Stimulated activated naive CD4-positive, alpha-beta T cell treated with Interleukin-2 at 50 U/mL for 16 hours (primary cell): ENCODE measurements at regions not wholly inside any gene's neighbourhood (a gene's known extent, or its start where the extent isn't known, plus 50 kb on each side); places are given as distances from the start of the nearest gene placed in this dataset.

Experiments used
- DNase-seq: peaks from one replicate; lab custom pipeline; 2025; lab: John Stamatoyannopoulos, UW

- DNase-seq, result no peak
Observed at GRCh38 chr1:199161766-199162303, 523.0 kb downstream of the PTPRC start.

GRCh38 chr1:199163267-199163666 lies 524.4 kb downstream of the PTPRC start:
- no peak for DNase-seq

GRCh38 chr1:199163670-199164069 lies 524.8 kb downstream of the PTPRC start:
- no peak for DNase-seq

- no peak for DNase-seq
Observed at GRCh38 chr1:199167460-199167859, 528.6 kb downstream of the PTPRC start.

GRCh38 chr1:199168888-199169585 lies 530.2 kb downstream of the PTPRC start:
- no peak for DNase-seq

- no peak for DNase-seq
Observed at GRCh38 chr1:199170711-199171110, 531.9 kb downstream of the PTPRC start.

GRCh38 chr1:199172171-199173124 lies 533.6 kb downstream of the PTPRC start:
- no peak for DNase-seq

- no peak for DNase-seq
Observed at GRCh38 chr1:199173356-199173755, 534.5 kb downstream of the PTPRC start.

- no peak for DNase-seq
Observed at GRCh38 chr1:199174336-199174735, 535.5 kb downstream of the PTPRC start.

GRCh38 chr1:199176713-199177112 lies 537.9 kb downstream of the PTPRC start:
- no peak for DNase-seq

- DNase-seq, result no peak
Observed at GRCh38 chr1:199177241-199177640, 538.4 kb downstream of the PTPRC start.

- DNase-seq, result no peak
Observed at GRCh38 chr1:199178646-199179045, 539.8 kb downstream of the PTPRC start.

- DNase-seq, result no peak
Observed at GRCh38 chr1:199182186-199182843, 543.5 kb downstream of the PTPRC start.

GRCh38 chr1:199184180-199184579 lies 545.3 kb downstream of the PTPRC start:
- DNase-seq, result no peak

GRCh38 chr1:199194862-199195261 lies 556.0 kb downstream of the PTPRC start:
- no peak for DNase-seq

GRCh38 chr1:199197695-199198094 lies 558.9 kb downstream of the PTPRC start:
- no peak for DNase-seq

- no peak for DNase-seq
Observed at GRCh38 chr1:199202331-199202730, 563.5 kb downstream of the PTPRC start.

- DNase-seq, result no peak
Observed at GRCh38 chr1:199204231-199204630, 565.4 kb downstream of the PTPRC start.

- no peak for DNase-seq
Observed at GRCh38 chr1:199205740-199206441, 567.1 kb downstream of the PTPRC start.

GRCh38 chr1:199208847-199209246 lies 570.0 kb downstream of the PTPRC start:
- no peak for DNase-seq

GRCh38 chr1:199218065-199218464 lies 579.2 kb downstream of the PTPRC start:
- no peak for DNase-seq

- DNase-seq, result no peak
Observed at GRCh38 chr1:199218533-199218932, 579.7 kb downstream of the PTPRC start.
